GM18873 (cell line): ENCODE measurements at regions not wholly inside any gene's neighbourhood (a gene's known extent, or its start where the extent isn't known, plus 50 kb on each side); places are given as distances from the start of the nearest gene placed in this dataset.
"Not testable (repeated sequence)": the region's sequence is repeated elsewhere in the genome, so short reads cannot be mapped to it uniquely, and the experiment has no call there.

Source experiments
- ATAC-seq: cut with Tn5 transposase; IDR thresholded peaks from one replicate; pipeline ENCODE4 v1.9.1; 2021; ENCODE audit warnings: mild to moderate bottlenecking, moderate library complexity, moderate number of reproducible peaks; ENCODE audit not compliant: unreplicated experiment, low FRiP score

GRCh38 chr7:150045596-150045995, 171.8 kb downstream of the ATP6V0E2 start:
- ATAC-seq: not testable (repeated sequence)

GRCh38 chr7:150046290-150047194, 172.8 kb downstream of the ATP6V0E2 start:
- ATAC-seq: not testable (repeated sequence)

- not testable (repeated sequence) for ATAC-seq
These were observed 173.6 kb downstream of the ATP6V0E2 start for GRCh38 chr7:150047329-150047728.

GRCh38 chr7:150047772-150048171, 174.0 kb downstream of the ATP6V0E2 start:
- not testable (repeated sequence) for ATAC-seq

GRCh38 chr7:150048244-150049011, 174.7 kb downstream of the ATP6V0E2 start:
- not testable (repeated sequence) for ATAC-seq

- ATAC-seq: not testable (repeated sequence)
These were observed 175.4 kb downstream of the ATP6V0E2 start for GRCh38 chr7:150049012-150049655.

- not testable (repeated sequence) for ATAC-seq
These were observed 179.6 kb downstream of the ATP6V0E2 start for GRCh38 chr7:150053396-150053795.

- not testable (repeated sequence) for ATAC-seq
These were observed 180.5 kb downstream of the ATP6V0E2 start for GRCh38 chr7:150054242-150054641.

GRCh38 chr7:150060259-150061221, 186.8 kb downstream of the ATP6V0E2 start:
- ATAC-seq: peak; percentile 89

GRCh38 chr7:150063195-150063594, 189.4 kb downstream of the ATP6V0E2 start:
- not testable (repeated sequence) for ATAC-seq

- ATAC-seq: not testable (repeated sequence)
These were observed 196.0 kb downstream of the ATP6V0E2 start for GRCh38 chr7:150069555-150070313.

GRCh38 chr7:150077543-150077942, 203.8 kb downstream of the ATP6V0E2 start:
- not testable (repeated sequence) for ATAC-seq

GRCh38 chr7:150081865-150082264, 208.1 kb downstream of the ATP6V0E2 start:
- ATAC-seq: not testable (repeated sequence)

- ATAC-seq: not testable (repeated sequence)
These were observed 211.0 kb downstream of the ATP6V0E2 start for GRCh38 chr7:150084724-150085123.

- not testable (repeated sequence) for ATAC-seq
These were observed 213.7 kb downstream of the ATP6V0E2 start for GRCh38 chr7:150087478-150087877.

GRCh38 chr7:150089139-150089538, 215.4 kb downstream of the ATP6V0E2 start:
- ATAC-seq: not testable (repeated sequence)

GRCh38 chr7:150090776-150091175, 217.0 kb downstream of the ATP6V0E2 start:
- not testable (repeated sequence) for ATAC-seq

GRCh38 chr7:150093897-150094296, 220.1 kb downstream of the ATP6V0E2 start:
- ATAC-seq: not testable (repeated sequence)
